GM19455 (cell line): ENCODE measurements at regions not wholly inside any gene's neighbourhood (a gene's known extent, or its start where the extent isn't known, plus 50 kb on each side); places are given as distances from the start of the nearest gene placed in this dataset.

Experiments used
- ATAC-seq: cut with Tn5 transposase; IDR thresholded peaks from one replicate; pipeline ENCODE4 v1.9.1; 2021; ENCODE audit not compliant: unreplicated experiment

GRCh38 chr2:129847043-129847442 lies 132.4 kb upstream of the RAB6C start:
- ATAC-seq = no peak

GRCh38 chr2:129849559-129850160 lies 129.8 kb upstream of the RAB6C start:
- ATAC-seq = peak; percentile 91

- ATAC-seq = no peak
Measured at GRCh38 chr2:129857200-129857599, 122.3 kb upstream of the RAB6C start.

- no peak for ATAC-seq
Measured at GRCh38 chr2:129859175-129859574, 120.3 kb upstream of the RAB6C start.

- no peak for ATAC-seq
Measured at GRCh38 chr2:129860088-129860487, 119.4 kb upstream of the RAB6C start.

GRCh38 chr2:129861666-129862288 lies 117.7 kb upstream of the RAB6C start:
- ATAC-seq = no peak

- ATAC-seq = no peak
Measured at GRCh38 chr2:129862668-129863067, 116.8 kb upstream of the RAB6C start.

- ATAC-seq = no peak
Measured at GRCh38 chr2:129863350-129863749, 116.1 kb upstream of the RAB6C start.

GRCh38 chr2:129864719-129865118 lies 114.7 kb upstream of the RAB6C start:
- ATAC-seq = no peak

- ATAC-seq = no peak
Measured at GRCh38 chr2:129865976-129866375, 113.5 kb upstream of the RAB6C start.

- ATAC-seq = no peak
Measured at GRCh38 chr2:129866391-129866790, 113.1 kb upstream of the RAB6C start.

GRCh38 chr2:129868151-129868550 lies 111.3 kb upstream of the RAB6C start:
- no peak for ATAC-seq

GRCh38 chr2:129870685-129871241 lies 108.7 kb upstream of the RAB6C start:
- ATAC-seq = no peak

GRCh38 chr2:129872446-129872845 lies 107.0 kb upstream of the RAB6C start:
- ATAC-seq = no peak

GRCh38 chr2:129876541-129876940 lies 102.9 kb upstream of the RAB6C start:
- ATAC-seq = no peak

GRCh38 chr2:129877289-129877741 lies 102.2 kb upstream of the RAB6C start:
- ATAC-seq = peak; percentile 86

GRCh38 chr2:129877795-129878775 lies 101.4 kb upstream of the RAB6C start:
- ATAC-seq = no peak

- ATAC-seq = no peak
Measured at GRCh38 chr2:129879614-129880180, 99.8 kb upstream of the RAB6C start.

GRCh38 chr2:129880309-129880708 lies 99.2 kb upstream of the RAB6C start:
- ATAC-seq = no peak

- no peak for ATAC-seq
Measured at GRCh38 chr2:129880971-129881370, 98.5 kb upstream of the RAB6C start.

GRCh38 chr2:129881786-129882396 lies 97.6 kb upstream of the RAB6C start:
- ATAC-seq = no peak
